AG04449 (cell line): ENCODE measurements at regions not wholly inside any gene's neighbourhood (a gene's known extent, or its start where the extent isn't known, plus 50 kb on each side); places are given as distances from the start of the nearest gene placed in this dataset.
"Not testable (repeated sequence)": the region's sequence is repeated elsewhere in the genome, so short reads cannot be mapped to it uniquely, and the experiment has no call there.

ENCODE experiments used
- CTCF ChIA-PET: fragments of 350-600 bp; formaldehyde crosslinking; extraction: SDS; loops from one replicate; lab custom pipeline; 2021; ENCODE audit warnings: antibody characterized with exemption; lab: Yijun Ruan, JAX
- POLR2A ChIA-PET: fragments of 400-600, 350-600 bp; formaldehyde crosslinking; extraction: SDS; loops from one replicate; lab custom pipeline; 2020; ENCODE audit warnings: antibody characterized with exemption, inconsistent platforms; lab: Yijun Ruan, JAX
- DNase-seq: peaks from one replicate; pipeline ENCODE4 v3.0.0-alpha.2; 2010; ENCODE audit warnings: low read depth, low spot score
- H3K4me3 ChIP-seq: 2 replicates; pipeline ENCODE4 v1.5.1; 2011; ENCODE audit warnings: low read depth, mild to moderate bottlenecking, control low read depth, low read length
- CTCF ChIP-seq: IDR thresholded peaks from one replicate; pipeline ENCODE4 v1.5.1; 2011; ENCODE audit warnings: mild to moderate bottlenecking, moderate library complexity, low read length, control low read depth, inconsistent platforms; ENCODE audit not compliant: insufficient read depth; ENCODE audit errors: missing control alignments

- ChIA-PET CTCF (interaction anchor here (1.6 kb wide), 1 partner anchor 26 kb away, joined by 3 read pairs; no protein-coding TSS in a partner anchor), POLR2A (no interaction called here)
- no peak for DNase-seq
- no peak overlapping the region for H3K4me3 ChIP-seq
- no peak for TF ChIP-seq CTCF
Observed at GRCh38 chr20:11702721-11703518, 214.8 kb upstream of the BTBD3 start.

DNA sequence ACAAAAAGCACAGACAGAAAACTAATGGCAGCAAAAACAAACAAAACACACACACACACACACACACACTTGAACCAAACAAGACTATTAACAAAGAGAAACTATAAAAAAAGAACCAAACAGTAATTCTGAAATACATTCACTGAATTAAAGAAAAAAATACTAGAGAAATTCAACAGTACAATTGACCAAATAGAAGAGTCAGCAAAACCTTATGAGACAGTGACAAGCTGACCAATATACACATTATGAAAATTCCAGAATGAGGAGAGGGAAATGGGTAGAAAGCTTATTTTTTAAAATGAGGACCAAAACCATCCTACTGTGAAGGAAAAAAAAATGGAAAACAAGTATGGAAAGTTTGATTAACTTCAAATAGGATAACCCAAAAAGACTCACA is 212.2 kb upstream of the BTBD3 start:
- H3K4me3 ChIP-seq = no peak overlapping the region
- DNase-seq = no peak
- POLR2A ChIA-PET = no interaction called here
- CTCF ChIA-PET = no interaction called here
- TF ChIP-seq CTCF = no peak

DNA sequence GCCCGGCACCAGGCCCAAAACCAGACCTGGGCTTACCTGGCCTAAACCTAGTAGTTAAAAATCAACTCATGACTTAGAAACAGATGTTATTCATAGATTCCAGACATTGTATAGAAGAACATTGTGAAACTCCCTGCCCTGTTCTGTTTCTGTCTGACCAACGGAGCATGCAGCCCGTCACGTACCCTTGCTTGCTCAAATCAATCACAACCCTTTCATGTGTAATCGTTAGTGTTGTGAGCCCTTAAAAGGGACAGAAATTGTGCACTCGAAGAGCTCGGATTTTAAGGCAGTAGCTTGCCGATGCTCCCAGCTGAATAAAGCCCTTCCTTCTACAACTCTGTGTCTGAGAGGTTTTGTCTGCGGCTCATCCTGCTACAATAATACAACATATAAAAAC is 209.5 kb upstream of the BTBD3 start:
- POLR2A ChIA-PET, CTCF ChIA-PET, DNase-seq, H3K4me3 ChIP-seq: not testable (repeated sequence)

GRCh38 chr20:11711214-11711613 is 206.5 kb upstream of the BTBD3 start:
- TF ChIP-seq CTCF = no peak
- ChIA-PET POLR2A (no interaction called here), CTCF (no interaction called here)
- DNase-seq = no peak
- no peak overlapping the region for H3K4me3 ChIP-seq

DNA sequence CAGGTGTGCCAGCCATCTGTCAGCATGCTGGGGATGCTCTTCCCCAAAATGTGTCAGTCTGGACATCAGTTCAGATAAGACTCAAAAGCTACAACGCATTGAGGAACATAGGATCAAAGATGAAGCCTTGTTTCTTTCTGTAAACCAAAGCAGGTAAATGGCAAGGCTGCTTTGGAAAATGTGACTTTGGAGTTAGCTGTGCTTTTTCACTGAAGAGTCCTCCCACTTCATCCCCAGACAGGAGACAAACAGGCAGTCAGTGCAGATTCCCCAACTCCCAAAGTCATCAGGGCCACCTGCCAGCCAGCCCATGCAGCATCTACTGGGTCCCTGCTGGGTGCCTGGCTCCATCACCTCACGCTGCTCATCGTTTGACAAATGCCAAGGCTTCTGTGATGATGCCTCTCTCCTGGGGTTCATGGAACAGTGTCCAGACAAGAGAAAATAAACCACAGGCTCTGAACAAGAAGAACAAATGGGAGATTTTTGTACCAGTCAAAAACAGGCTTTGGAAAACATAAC is 205.0 kb upstream of the BTBD3 start:
- POLR2A ChIA-PET = no interaction called here
- CTCF ChIA-PET = no interaction called here
- no peak overlapping the region for H3K4me3 ChIP-seq
- TF ChIP-seq CTCF = no peak
- DNase-seq = no peak

DNA sequence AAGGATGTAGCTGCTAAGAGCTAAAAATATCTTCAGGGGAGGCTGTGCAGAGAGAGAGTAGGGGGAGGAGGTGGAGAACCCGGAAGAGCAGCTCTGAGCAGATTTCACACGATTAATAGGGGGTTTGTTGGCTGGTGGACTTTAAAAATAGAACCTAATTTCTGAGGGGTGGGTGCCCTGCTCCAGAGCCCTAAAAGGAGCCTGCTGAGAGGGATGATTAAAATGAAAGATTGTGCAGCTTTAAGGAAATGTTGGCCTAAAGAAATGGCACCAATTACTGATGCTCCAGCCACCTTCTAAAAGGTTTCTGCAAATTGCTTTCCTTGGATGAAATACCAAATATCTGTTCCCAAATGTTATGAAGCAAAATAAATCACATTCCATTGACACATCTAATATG is 202.8 kb upstream of the BTBD3 start:
- ChIA-PET CTCF (interaction anchor here (0.5 kb wide), 1 partner anchor 11 kb away, joined by 3 read pairs; no protein-coding TSS in a partner anchor), POLR2A (no interaction called here)
- no peak for DNase-seq
- H3K4me3 ChIP-seq = no peak overlapping the region
- no peak for TF ChIP-seq CTCF
